Peyer's patch (tissue), 4 donors: ENCODE measurements at regions not wholly inside any gene's neighbourhood (a gene's known extent, or its start where the extent isn't known, plus 50 kb on each side); places are given as distances from the start of the nearest gene placed in this dataset.
"Not testable (repeated sequence)": the region's sequence is repeated elsewhere in the genome, so short reads cannot be mapped to it uniquely, and the experiment has no call there.

Source experiments
- POLR2A ChIP-seq, 2 donors: fragments of 450-650 bp; IDR thresholded peaks; one replicate each; pipeline ENCODE4 v1.5.1; 2017; ENCODE audit warnings: antibody characterized with exemption in 2 of 2, mild to moderate bottlenecking in 2 of 2, moderate library complexity in 2 of 2
- TF ChIP-seq, protein P1 (sequence below), 6 experiments: fragments of 450-650 bp in 4 of 6; fragments of 200-600 bp in 2 of 6; sonication (generic) in 1 of 6; IDR thresholded peaks; one replicate each; pipeline ENCODE4 v1.5.1; 2017 to 2019; ENCODE audit warnings: antibody characterized with exemption in 6 of 6, mild to moderate bottlenecking in 3 of 6, moderate library complexity in 1 of 6

DNA sequence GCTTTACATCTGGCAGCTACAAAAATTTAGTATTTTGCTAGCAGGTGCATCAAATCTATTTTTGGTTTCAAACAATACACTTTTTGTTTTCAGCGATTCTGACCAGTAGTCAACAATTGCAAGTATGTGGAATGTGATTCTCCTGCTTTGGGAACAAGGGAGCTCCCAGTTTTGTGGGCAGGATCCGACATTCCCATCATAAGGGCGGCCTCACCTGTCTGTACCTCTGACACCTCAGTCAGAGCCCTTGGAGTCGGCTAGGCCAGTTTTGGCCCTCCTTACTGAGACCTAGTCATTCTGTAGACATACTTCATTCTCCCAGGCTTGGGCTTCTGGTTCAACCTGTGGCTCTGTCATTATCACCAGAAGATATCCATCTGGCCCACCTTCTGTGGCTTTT, 269.0 kb upstream of the PLGLB2 start:
- TF ChIP-seq, protein P1, sequence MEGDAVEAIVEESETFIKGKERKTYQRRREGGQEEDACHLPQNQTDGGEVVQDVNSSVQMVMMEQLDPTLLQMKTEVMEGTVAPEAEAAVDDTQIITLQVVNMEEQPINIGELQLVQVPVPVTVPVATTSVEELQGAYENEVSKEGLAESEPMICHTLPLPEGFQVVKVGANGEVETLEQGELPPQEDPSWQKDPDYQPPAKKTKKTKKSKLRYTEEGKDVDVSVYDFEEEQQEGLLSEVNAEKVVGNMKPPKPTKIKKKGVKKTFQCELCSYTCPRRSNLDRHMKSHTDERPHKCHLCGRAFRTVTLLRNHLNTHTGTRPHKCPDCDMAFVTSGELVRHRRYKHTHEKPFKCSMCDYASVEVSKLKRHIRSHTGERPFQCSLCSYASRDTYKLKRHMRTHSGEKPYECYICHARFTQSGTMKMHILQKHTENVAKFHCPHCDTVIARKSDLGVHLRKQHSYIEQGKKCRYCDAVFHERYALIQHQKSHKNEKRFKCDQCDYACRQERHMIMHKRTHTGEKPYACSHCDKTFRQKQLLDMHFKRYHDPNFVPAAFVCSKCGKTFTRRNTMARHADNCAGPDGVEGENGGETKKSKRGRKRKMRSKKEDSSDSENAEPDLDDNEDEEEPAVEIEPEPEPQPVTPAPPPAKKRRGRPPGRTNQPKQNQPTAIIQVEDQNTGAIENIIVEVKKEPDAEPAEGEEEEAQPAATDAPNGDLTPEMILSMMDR (IDR thresholded peaks at IDR 0.05) = not testable (repeated sequence)
- TF ChIP-seq POLR2A (IDR thresholded peaks at IDR 0.05) = not testable (repeated sequence)
